HS-5 (cell line): ENCODE measurements at regions not wholly inside any gene's neighbourhood (a gene's known extent, or its start where the extent isn't known, plus 50 kb on each side); places are given as distances from the start of the nearest gene placed in this dataset.
A peak's percentile ranks its signal among the peaks of the same experiment; 100 is the strongest.

ENCODE experiments used
- DNase-seq: peaks from one replicate; pipeline ENCODE4 v3.0.0-alpha.2; 2012; ENCODE audit warnings: low read depth

DNA sequence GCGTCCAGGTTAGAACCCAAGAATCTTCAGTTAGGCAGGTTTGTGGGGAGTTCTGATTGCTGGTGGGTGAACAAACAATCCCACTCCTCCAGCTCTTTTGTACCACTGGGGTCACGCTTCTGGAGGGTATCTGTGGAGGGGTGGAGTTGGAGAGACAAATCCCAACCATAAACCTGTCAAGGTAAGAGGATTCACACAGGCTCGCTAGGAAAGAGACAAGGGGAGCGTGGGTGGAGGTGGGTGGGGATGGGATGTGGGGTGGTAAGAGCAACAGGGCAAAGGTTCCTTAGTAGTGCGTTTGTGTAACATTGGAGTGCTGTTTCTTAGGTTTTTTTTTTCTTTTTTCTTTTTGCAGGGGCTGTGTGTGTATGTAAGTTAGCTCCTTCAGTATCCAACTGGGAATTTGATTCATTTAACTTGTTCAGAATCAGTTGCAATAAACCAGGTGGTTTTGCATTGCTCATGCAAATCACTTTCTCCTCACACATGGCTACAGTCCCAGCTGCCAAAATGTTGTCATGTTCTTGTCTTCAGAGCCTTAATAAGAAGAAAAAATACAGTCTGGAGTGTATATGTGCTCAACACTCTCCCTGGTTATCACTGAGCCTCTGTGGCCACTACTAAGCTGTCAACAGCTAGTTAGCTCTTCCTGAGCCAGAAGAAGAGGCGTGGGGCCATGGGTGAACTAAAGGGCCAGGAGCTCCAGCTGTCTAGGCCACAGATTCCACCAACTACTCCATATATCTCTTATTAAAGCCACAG, 164.0 kb upstream of the RAD23B start:
- DNase-seq, result no peak

DNA sequence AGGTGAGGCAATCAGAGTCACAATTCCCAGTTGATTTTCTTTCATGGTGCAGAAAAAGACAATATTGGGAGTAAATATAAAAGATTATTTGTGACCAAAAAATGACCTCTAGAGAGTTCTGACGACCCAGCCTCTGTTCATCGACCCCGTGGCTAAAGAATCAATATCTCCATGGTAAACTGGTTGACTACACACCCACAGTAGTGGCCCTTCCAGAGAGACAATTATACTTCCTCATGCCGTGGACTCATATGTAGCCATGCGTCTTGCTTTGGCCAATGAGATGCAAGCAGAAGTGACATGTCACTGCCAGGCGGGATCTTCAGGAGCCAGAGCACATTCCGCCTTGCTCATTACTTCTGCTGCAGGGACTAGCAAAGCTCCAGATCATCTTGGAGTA, 163.3 kb upstream of the RAD23B start:
- no peak for DNase-seq

DNA sequence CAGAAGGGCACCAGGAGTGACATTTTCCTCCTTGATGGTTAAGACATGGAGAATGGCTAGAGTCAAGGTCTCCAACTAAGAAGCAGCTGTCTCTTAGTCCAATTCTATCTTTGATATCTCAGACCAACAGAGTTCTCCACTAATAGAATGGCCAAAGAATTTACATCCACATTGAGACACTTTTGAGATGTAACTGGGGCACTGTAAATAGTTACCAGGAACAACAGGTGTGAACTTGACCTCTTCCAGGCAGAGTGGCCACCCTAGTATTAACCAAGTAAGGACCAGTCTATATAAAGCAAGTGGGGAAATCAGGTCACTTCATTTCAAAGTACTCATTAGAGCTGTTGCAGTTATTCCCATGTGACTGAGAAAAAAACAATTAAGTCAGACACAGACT, 159.7 kb upstream of the RAD23B start:
- DNase-seq, result no peak

GRCh38 chr9:107127608-107128007, 155.5 kb upstream of the RAD23B start:
- no peak for DNase-seq

DNA sequence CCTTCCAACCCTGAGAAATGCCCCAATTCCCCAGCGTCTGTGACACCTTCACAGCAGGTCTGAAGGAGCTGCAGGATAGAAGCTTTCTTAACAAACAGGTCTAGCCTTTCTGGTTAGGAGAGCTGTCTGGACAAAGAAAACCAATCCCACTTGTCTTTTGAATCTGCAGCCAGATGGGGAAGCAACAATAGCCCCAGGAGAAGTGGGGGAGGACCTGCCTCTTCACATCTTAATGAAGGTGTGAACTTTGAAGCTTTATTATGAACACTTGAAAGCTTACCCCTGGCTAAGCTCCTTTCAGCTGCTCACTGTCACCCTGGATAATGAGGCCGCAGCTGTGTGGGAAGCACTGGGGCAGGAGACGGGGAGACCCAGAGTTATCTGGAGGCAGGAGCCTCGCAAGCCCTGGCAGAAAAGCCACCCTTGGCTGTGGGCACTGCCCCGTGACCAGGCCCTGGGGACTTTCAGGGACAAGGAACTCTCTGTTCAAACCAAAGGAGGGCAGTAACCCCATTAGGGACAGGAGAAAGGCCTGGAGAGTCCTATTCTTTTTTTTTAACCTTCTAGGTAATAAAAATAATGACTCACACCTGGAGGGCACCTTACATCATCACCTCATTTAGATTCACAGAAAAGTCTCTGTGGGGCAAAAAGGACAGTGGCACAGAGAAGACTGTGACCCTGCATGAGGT, 151.8 kb upstream of the RAD23B start:
- DNase-seq, result no peak

- DNase-seq, result no peak
Observed at GRCh38 chr9:107136296-107136695, 146.8 kb upstream of the RAD23B start.

DNA sequence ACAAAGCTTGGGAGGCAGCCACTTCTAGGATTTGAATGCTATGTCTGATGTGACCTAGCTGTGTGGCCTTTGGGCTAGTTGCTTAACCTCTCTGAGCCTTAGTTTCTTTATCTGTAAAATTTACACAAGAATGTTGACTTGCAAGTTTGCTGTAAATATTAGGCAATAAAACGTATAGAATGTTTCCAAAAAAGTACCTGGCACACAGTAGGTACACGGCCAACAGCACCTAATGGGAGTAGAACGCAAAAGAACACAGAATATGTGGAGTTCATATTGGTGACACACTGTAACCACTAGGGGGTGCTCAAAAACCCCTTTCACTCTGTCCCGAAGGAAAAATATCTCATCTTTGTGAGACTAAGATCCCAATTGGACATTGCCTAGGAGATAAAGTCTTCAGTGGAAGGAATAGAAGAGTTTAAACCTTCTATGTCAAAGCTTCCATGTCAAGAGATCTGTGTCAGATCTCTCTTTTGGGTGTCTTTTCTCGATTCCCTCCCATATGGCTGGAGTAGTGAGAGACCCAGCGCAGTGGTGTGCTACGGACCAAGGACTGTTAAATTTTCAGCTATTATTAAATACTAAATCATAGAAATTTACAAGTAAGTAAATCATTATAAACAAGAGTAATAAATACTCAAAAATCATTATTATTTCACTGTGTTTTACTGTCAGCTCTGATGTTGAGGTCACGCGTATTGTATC, 145.4 kb upstream of the RAD23B start:
- no peak for DNase-seq

- DNase-seq, result no peak
Observed at GRCh38 chr9:107138261-107138992, 144.7 kb upstream of the RAD23B start.

DNA sequence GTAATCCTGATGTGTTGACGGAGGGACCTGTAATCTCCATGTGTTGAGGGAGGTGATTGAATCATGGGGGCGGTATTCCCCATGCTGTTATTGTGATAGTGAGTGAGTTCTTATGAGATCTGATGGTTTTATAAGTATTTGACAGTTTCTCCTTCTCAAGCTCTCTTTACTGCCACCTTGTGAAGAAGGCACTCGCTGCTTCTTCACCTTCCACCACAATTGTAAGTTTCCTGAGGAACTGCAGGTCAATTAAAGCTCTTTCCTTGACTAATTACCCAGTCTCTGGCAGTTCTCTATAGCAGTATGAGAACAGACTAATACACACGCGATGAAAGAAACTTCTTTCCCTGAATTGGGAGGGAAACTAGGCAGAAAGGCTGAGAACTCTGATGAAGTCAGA, 141.1 kb upstream of the RAD23B start:
- DNase-seq, result no peak

GRCh38 chr9:107142430-107142829, 140.6 kb upstream of the RAD23B start:
- DNase-seq, result no peak

- DNase-seq, result no peak
Observed at GRCh38 chr9:107142896-107143603, 140.0 kb upstream of the RAD23B start.

GRCh38 chr9:107144475-107144874, 138.6 kb upstream of the RAD23B start:
- no peak for DNase-seq

- no peak for DNase-seq
Observed at GRCh38 chr9:107147134-107147533, 135.9 kb upstream of the RAD23B start.

GRCh38 chr9:107148216-107148615, 134.9 kb upstream of the RAD23B start:
- DNase-seq, result no peak

- DNase-seq, result no peak
Observed at GRCh38 chr9:107149756-107150155, 133.3 kb upstream of the RAD23B start.

DNA sequence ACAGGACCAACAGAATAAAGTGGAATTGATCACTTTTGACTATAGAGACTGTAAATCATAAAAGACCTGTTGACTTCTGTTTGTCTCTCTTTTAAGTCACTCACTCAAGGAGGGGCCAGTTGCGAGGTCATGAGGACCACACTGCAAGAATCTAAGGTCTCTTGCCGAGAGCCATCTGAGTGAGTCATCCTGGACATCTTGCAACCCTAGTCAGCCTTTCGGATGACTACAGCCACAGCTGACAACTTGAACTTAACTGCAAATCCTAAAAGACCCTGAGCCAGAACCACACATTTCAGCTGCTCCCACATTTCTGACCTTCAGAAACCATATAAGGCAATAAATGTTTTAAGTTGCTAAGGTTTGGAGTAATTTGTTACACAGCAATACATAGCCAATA, 129.7 kb upstream of the RAD23B start:
- DNase-seq, result peak; percentile 31

- no peak for DNase-seq
Observed at GRCh38 chr9:107154291-107154690, 128.8 kb upstream of the RAD23B start.

- DNase-seq, result no peak
Observed at GRCh38 chr9:107154766-107155165, 128.3 kb upstream of the RAD23B start.

DNA sequence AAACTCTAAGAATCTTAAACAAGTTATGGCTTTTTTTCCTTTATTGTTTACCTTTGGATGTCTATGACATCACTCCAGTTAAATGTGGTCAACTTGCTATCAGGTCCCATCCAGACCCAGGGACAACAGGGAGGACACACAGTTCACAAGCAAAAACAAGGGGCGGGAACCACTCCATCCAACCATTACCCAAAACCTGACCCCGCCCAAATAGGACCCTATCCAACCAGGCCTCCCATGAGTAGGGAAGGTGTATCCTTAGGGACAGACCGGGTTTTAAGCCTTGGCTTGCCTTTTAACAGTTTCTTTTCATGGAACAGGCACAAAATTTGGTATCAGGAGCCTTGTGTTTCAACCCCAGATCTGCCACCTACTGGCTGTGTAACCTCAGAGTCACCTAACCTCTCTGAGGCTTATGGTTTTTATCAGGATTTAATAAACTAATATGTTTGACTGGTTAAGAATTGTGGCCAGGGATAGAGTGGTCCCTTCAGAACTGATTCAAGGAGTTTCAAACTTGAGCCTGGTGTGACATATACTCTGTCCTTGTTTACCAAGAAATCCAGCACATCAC, 127.7 kb upstream of the RAD23B start:
- no peak for DNase-seq

GRCh38 chr9:107158321-107158720, 124.8 kb upstream of the RAD23B start:
- no peak for DNase-seq

DNA sequence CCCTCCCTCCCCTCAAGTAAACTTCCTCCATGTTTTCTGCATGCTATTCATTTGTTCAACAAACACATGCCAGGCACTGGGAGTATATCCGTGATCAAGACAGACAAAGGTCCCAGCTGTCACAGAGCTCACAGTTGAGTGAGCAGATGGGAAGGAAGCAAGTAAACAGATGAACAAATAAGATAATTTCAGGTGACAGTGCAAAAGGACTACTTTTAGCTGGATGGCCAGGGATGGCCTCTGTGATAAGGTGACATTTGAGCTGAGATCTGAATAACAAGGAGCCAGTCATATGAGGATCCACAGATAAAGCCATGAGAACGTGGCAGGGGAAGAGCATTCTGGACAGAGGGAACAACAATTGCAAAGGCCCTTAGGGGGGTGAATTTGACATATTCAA, 121.7 kb upstream of the RAD23B start:
- no peak for DNase-seq
